ENCODE measurements at regions not wholly inside any gene's neighbourhood (a gene's known extent, or its start where the extent isn't known, plus 50 kb on each side); places are given as distances from the start of the nearest gene placed in this dataset.

GRCh38 chr22:48888466-48889208, 939.0 kb downstream of the BRD1 start:
- TF ChIP-seq USF2 (IDR thresholded peaks at IDR 0.05; ENCODE audit: low read depth, low read length) (no peak), CHD1 (IDR thresholded peaks at IDR 0.05; ENCODE audit: low read depth, low read length) (no peak), POLR2A (IDR thresholded peaks at IDR 0.05; ENCODE audit: low read depth, low read length) (no peak)
- TF ChIP-seq, protein P1, sequence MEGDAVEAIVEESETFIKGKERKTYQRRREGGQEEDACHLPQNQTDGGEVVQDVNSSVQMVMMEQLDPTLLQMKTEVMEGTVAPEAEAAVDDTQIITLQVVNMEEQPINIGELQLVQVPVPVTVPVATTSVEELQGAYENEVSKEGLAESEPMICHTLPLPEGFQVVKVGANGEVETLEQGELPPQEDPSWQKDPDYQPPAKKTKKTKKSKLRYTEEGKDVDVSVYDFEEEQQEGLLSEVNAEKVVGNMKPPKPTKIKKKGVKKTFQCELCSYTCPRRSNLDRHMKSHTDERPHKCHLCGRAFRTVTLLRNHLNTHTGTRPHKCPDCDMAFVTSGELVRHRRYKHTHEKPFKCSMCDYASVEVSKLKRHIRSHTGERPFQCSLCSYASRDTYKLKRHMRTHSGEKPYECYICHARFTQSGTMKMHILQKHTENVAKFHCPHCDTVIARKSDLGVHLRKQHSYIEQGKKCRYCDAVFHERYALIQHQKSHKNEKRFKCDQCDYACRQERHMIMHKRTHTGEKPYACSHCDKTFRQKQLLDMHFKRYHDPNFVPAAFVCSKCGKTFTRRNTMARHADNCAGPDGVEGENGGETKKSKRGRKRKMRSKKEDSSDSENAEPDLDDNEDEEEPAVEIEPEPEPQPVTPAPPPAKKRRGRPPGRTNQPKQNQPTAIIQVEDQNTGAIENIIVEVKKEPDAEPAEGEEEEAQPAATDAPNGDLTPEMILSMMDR (conservative IDR thresholded peaks at IDR 0.05; ENCODE audit: low read depth, low read length) = no peak

Data from IMR-90 (cell line).